DND-41 (cell line): ENCODE measurements at regions not wholly inside any gene's neighbourhood (a gene's known extent, or its start where the extent isn't known, plus 50 kb on each side); places are given as distances from the start of the nearest gene placed in this dataset.

Experiments used
- ATAC-seq: fragments of 200-7000 bp; cut with Tn5 transposase; 3 replicates; pipeline ENCODE4 v1.9.1; 2021; ENCODE audit warnings: low read depth; ENCODE audit not compliant: insufficient read depth
- DNase-seq: peaks from one replicate; pipeline ENCODE4 v3.0.0-alpha.2; 2020
- H2AFZ ChIP-seq: 2 replicates; pipeline ENCODE4 v1.6.0; 2012; ENCODE audit warnings: low read depth, low read length
- H3K27ac ChIP-seq: 2 replicates; pipeline ENCODE4 v1.5.1; 2012; ENCODE audit warnings: low read length, inconsistent platforms
- H3K27me3 ChIP-seq: fragments of 200-600 bp; sonication (generic); 2 replicates; pipeline ENCODE4 v1.6.0; 2012; ENCODE audit warnings: low read length, mild to moderate bottlenecking, inconsistent platforms; ENCODE audit not compliant: insufficient read depth, poor library complexity
- H3K36me3 ChIP-seq: 2 replicates; pipeline ENCODE4 v1.5.1; 2012; ENCODE audit warnings: low read length, inconsistent platforms; ENCODE audit not compliant: insufficient read depth
- H3K4me1 ChIP-seq: 2 replicates; pipeline ENCODE4 v1.5.1; 2012; ENCODE audit warnings: mild to moderate bottlenecking, low read length; ENCODE audit not compliant: insufficient read depth
- H3K4me2 ChIP-seq: 2 replicates; pipeline ENCODE4 v1.6.0; 2012; ENCODE audit warnings: mild to moderate bottlenecking, moderate library complexity, low read length, inconsistent platforms; ENCODE audit not compliant: insufficient read depth
- H3K4me3 ChIP-seq, 2 experiments: fragments of 200-600 bp in 1 of 2; shearing (Covaris generic) in 1 of 2; 2 replicates each; pipeline ENCODE4 v1.5.1; 2012 to 2016; ENCODE audit warnings: inconsistent platforms in 2 of 2, low read length in 2 of 2, mild to moderate bottlenecking in 2 of 2, low read depth in 1 of 2, moderate library complexity in 1 of 2
- H3K79me2 ChIP-seq: 2 replicates; pipeline ENCODE4 v1.6.0; 2012; ENCODE audit warnings: low read length, inconsistent platforms; ENCODE audit not compliant: insufficient read depth
- H3K9ac ChIP-seq: 2 replicates; pipeline ENCODE4 v1.6.0; 2012; ENCODE audit warnings: low read depth, mild to moderate bottlenecking, inconsistent platforms, low read length, moderate library complexity
- H3K9me3 ChIP-seq: 2 replicates; pipeline ENCODE4 v1.5.1; 2012; ENCODE audit warnings: low read length, moderate library complexity, mild to moderate bottlenecking, inconsistent platforms; ENCODE audit not compliant: insufficient read depth, severe bottlenecking
- H4K20me1 ChIP-seq: 2 replicates; pipeline ENCODE4 v1.6.0; 2012; ENCODE audit warnings: low read length; ENCODE audit not compliant: insufficient read depth
- CTCF ChIP-seq: IDR thresholded peaks from 2 replicates; pipeline ENCODE4 v1.5.1; 2012; ENCODE audit warnings: borderline replicate concordance, low read length, moderate library complexity, mild to moderate bottlenecking; ENCODE audit not compliant: poor library complexity, severe bottlenecking; ENCODE audit errors: extremely low read depth
- EZH2 ChIP-seq: IDR thresholded peaks from 3 replicates; pipeline ENCODE4 v1.6.1; 2012; ENCODE audit warnings: borderline replicate concordance, low read depth, mild to moderate bottlenecking, moderate library complexity, low read length, inconsistent platforms; ENCODE audit not compliant: severe bottlenecking

GRCh38 chr22:48380016-48380665, 1447.5 kb downstream of the BRD1 start:
- no peak for DNase-seq
- no peak overlapping the region for H3K27ac ChIP-seq
- no peak for ATAC-seq

DNA sequence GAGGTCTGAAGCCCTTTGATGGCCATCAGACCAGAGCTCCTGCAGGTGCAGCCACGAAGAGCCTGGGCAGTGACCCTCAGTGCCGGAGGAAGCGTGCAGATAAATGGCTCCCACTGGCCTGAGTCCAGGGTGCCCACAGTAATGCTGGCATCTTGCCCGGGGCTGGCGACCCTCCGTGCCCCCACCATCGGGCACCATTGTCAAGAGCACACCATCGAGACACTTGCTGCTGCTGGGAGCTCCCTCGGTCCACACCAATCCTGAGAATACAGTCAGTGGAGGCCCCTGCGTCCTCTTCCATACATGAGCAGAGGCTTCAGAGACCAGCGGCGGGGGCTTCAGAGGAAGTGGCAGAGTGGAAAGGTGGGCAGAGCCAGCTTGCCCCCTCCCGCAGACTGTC, 1448.3 kb downstream of the BRD1 start:
- DNase-seq, result no peak
- H3K4me3 ChIP-seq, result no peak overlapping the region

More at GRCh38 chr22:48380016-48380665, 1447.5 kb downstream of the BRD1 start:
- Histone ChIP-seq H4K20me1 (no peaks in the 10 kb centered on the region), H3K79me2 (no peaks in the 10 kb centered on the region), H2AFZ (no peak overlapping the region), H3K9ac (no peak overlapping the region), H3K36me3 (no peaks in the 10 kb centered on the region), H3K27me3 (no peaks in the 10 kb centered on the region), H3K9me3 (peaks cover 2% of the 10 kb centered on the region), H3K4me1 (no peaks in the 10 kb centered on the region), H3K4me2 (no peak overlapping the region), H3K4me3 (no peak overlapping the region)
- TF ChIP-seq EZH2, result no peak
- no peak for TF ChIP-seq CTCF

DNA sequence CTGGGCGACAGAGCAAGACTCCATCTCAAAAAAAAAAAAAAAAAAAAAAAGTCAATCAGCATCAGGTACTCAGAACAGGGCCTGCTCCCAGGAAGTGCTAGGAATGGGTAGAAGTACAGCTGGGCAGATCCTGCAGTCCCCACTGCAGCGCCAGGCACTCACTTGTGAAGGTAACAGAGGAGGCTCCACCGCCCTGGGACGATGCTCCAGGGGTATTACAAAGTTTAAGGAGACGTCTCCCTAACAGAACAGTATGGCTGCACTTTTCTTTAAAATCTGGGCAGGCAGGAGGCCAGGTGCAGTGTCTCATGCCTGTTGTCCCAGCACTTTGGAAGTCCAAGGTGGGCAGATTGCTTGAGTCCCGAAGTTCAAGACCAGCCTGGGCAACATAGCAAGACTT, 1449.0 kb downstream of the BRD1 start:
- no peak overlapping the region for H2AFZ ChIP-seq
- H3K27me3 ChIP-seq, result no peaks in the 10 kb centered on the region
- no peak for TF ChIP-seq CTCF
- TF ChIP-seq EZH2, result no peak
- H3K9me3 ChIP-seq, result no peaks in the 10 kb centered on the region
- no peak overlapping the region for H3K4me3 ChIP-seq
- no peaks in the 10 kb centered on the region for H3K4me1 ChIP-seq
- H3K36me3 ChIP-seq, result no peaks in the 10 kb centered on the region
- no peak overlapping the region for H3K4me2 ChIP-seq
- H3K9ac ChIP-seq, result no peak overlapping the region
- no peak for ATAC-seq
- H3K27ac ChIP-seq, result no peak overlapping the region
- no peak for DNase-seq
- no peaks in the 10 kb centered on the region for H3K79me2 ChIP-seq
- H4K20me1 ChIP-seq, result no peaks in the 10 kb centered on the region

More for the DNA sequence above, 1448.3 kb downstream of the BRD1 start:
- Histone ChIP-seq H3K27me3 (no peaks in the 10 kb centered on the region), H3K36me3 (no peaks in the 10 kb centered on the region), H3K4me2 (no peak overlapping the region), H2AFZ (no peak overlapping the region), H4K20me1 (no peaks in the 10 kb centered on the region), H3K27ac (no peak overlapping the region), H3K79me2 (no peaks in the 10 kb centered on the region), H3K9ac (no peak overlapping the region), H3K9me3 (no peaks in the 10 kb centered on the region), H3K4me1 (no peaks in the 10 kb centered on the region)
- no peak for TF ChIP-seq EZH2
- ATAC-seq, result no peak

- no peaks in the 10 kb centered on the region for H3K9me3 ChIP-seq
- TF ChIP-seq EZH2 (no peak), CTCF (no peak)
- H3K27ac ChIP-seq, result no peak overlapping the region
- no peaks in the 10 kb centered on the region for H4K20me1 ChIP-seq
- H3K27me3 ChIP-seq, result no peaks in the 10 kb centered on the region
- no peaks in the 10 kb centered on the region for H3K79me2 ChIP-seq
- no peaks in the 10 kb centered on the region for H3K36me3 ChIP-seq
- no peak for DNase-seq
- H2AFZ ChIP-seq, result no peak overlapping the region
- no peak overlapping the region for H3K9ac ChIP-seq
- H3K4me1 ChIP-seq, result no peaks in the 10 kb centered on the region
- no peak overlapping the region for H3K4me3 ChIP-seq
- ATAC-seq, result no peak
- H3K4me2 ChIP-seq, result no peak overlapping the region
These were observed 1450.5 kb downstream of the BRD1 start for GRCh38 chr22:48376936-48377712.
